IPS-NIHi11 (cell line): ENCODE measurements at regions not wholly inside any gene's neighbourhood (a gene's known extent, or its start where the extent isn't known, plus 50 kb on each side); places are given as distances from the start of the nearest gene placed in this dataset.
"Not testable (repeated sequence)": the region's sequence is repeated elsewhere in the genome, so short reads cannot be mapped to it uniquely, and the experiment has no call there.

Experiments used
- DNase-seq: peaks from one replicate; pipeline ENCODE4 v3.0.0; 2012; ENCODE audit warnings: mixed read lengths, low spot score

GRCh38 chr6:17182961-17183360 lies 81.1 kb downstream of the STMND1 start:
- no peak for DNase-seq

GRCh38 chr6:17186925-17187324 lies 85.1 kb downstream of the STMND1 start:
- DNase-seq: no peak

- no peak for DNase-seq
Measured at GRCh38 chr6:17193106-17193775, 87.9 kb upstream of the RBM24 start.

- no peak for DNase-seq
Measured at GRCh38 chr6:17197607-17198006, 83.6 kb upstream of the RBM24 start.

- peak; percentile 72 for DNase-seq
Measured at GRCh38 chr6:17200395-17200794, 80.8 kb upstream of the RBM24 start.

- no peak for DNase-seq
Measured at GRCh38 chr6:17202526-17202925, 78.6 kb upstream of the RBM24 start.

GRCh38 chr6:17204533-17204932 lies 76.6 kb upstream of the RBM24 start:
- no peak for DNase-seq

GRCh38 chr6:17206566-17207072 lies 74.5 kb upstream of the RBM24 start:
- DNase-seq: no peak

- DNase-seq: no peak
Measured at GRCh38 chr6:17207281-17207680, 73.9 kb upstream of the RBM24 start.

- DNase-seq: no peak
Measured at GRCh38 chr6:17210683-17211082, 70.5 kb upstream of the RBM24 start.

GRCh38 chr6:17211101-17211500 lies 70.1 kb upstream of the RBM24 start:
- DNase-seq: no peak

GRCh38 chr6:17212546-17213371 lies 68.4 kb upstream of the RBM24 start:
- DNase-seq: peak; percentile 12

- no peak for DNase-seq
Measured at GRCh38 chr6:17214106-17214505, 67.1 kb upstream of the RBM24 start.

- not testable (repeated sequence) for DNase-seq
Measured at GRCh38 chr6:17216972-17217371, 64.2 kb upstream of the RBM24 start.

- DNase-seq: no peak
Measured at GRCh38 chr6:17218023-17218748, 63.0 kb upstream of the RBM24 start.

GRCh38 chr6:17218749-17219093 lies 62.4 kb upstream of the RBM24 start:
- DNase-seq: no peak

GRCh38 chr6:17219098-17219497 lies 62.1 kb upstream of the RBM24 start:
- DNase-seq: no peak

GRCh38 chr6:17220040-17220910 lies 60.9 kb upstream of the RBM24 start:
- DNase-seq: no peak

GRCh38 chr6:17224056-17224455 lies 57.1 kb upstream of the RBM24 start:
- DNase-seq: no peak

GRCh38 chr6:17224501-17224900 lies 56.7 kb upstream of the RBM24 start:
- not testable (repeated sequence) for DNase-seq

- no peak for DNase-seq
Measured at GRCh38 chr6:17225767-17226630, 55.2 kb upstream of the RBM24 start.
